HepG2 (cell line): ENCODE measurements at regions not wholly inside any gene's neighbourhood (a gene's known extent, or its start where the extent isn't known, plus 50 kb on each side); places are given as distances from the start of the nearest gene placed in this dataset.

ENCODE experiments used
- ATAC-seq: fragments of 200-7000 bp; cut with Tn5 transposase; 3 replicates; pipeline ENCODE4 v1.9.1; 2020; ENCODE audit warnings: mild to moderate bottlenecking, moderate library complexity
- BruUV-seq: library from RNA; stranded (reverse); fragments of 400-500 nt; replicated peaks from 2 replicates; lab custom pipeline; 2021; lab: Mats Ljungman, UMichigan
- CTCF ChIA-PET: fragments of 300-600 bp; formaldehyde crosslinking; extraction: SDS; loops from one replicate; lab custom pipeline; 2021; ENCODE audit warnings: low total read pairs, inconsistent platforms, low intra/inter-chr PET ratio; lab: Yijun Ruan, JAX
- POLR2A ChIA-PET: fragments of 350-600 bp; sonication (Branson Sonifier 250); formaldehyde crosslinking; loops from one replicate; lab custom pipeline; 2020; ENCODE audit warnings: antibody characterized with exemption, inconsistent platforms; lab: Yijun Ruan, JAX
- DNase-seq: peaks from one replicate; pipeline ENCODE4 v3.0.0-alpha.2; 2015; ENCODE audit warnings: low spot score
- FAIRE-seq: peaks from 3 replicates; lab custom pipeline; 2011; peaks lifted over from hg19 to GRCh38; lab: Jason Lieb, UNC
- H2AFZ ChIP-seq: one replicate; pipeline ENCODE4 v1.6.1; 2011; ENCODE audit warnings: low read length, inconsistent platforms
- H3K27ac ChIP-seq: fragments of 300-600 bp; 3 replicates; pipeline ENCODE4 v1.8.0; 2011; ENCODE audit warnings: mixed run types, mild to moderate bottlenecking, mixed read lengths, low read length, inconsistent platforms; ENCODE audit not compliant: insufficient read depth; ENCODE audit errors: extremely low read length
- H3K27me3 ChIP-seq, 2 experiments: fragments of 200-600 bp in 1 of 2; 2 replicates in 1 of 2; 3 replicates in 1 of 2; pipeline versions ENCODE4 v1.6.0 to v1.8.0; 2011; ENCODE audit warnings: low read length in 2 of 2, mild to moderate bottlenecking in 2 of 2, moderate library complexity in 2 of 2, inconsistent platforms in 1 of 2; ENCODE audit not compliant: insufficient read depth in 2 of 2, control insufficient read depth in 1 of 2
- H3K36me3 ChIP-seq, 2 experiments: fragments of 200-600 bp in 1 of 2; replicated peaks in 1 of 2; 2 replicates in 1 of 2; 3 replicates in 1 of 2; pipeline versions ENCODE4 v1.5.1 to v1.8.0; 2011; ENCODE audit warnings: low read length in 2 of 2, inconsistent platforms in 1 of 2; ENCODE audit not compliant: insufficient read depth in 2 of 2, control insufficient read depth in 1 of 2
- H3K4me1 ChIP-seq: 2 replicates; pipeline ENCODE4 v1.5.1; 2012; ENCODE audit warnings: low read length, inconsistent platforms; ENCODE audit not compliant: insufficient read depth
- H3K4me2 ChIP-seq: 2 replicates; pipeline ENCODE4 v1.6.0; 2011; ENCODE audit warnings: low read depth, low read length, inconsistent platforms
- H3K4me3 ChIP-seq, 3 experiments: fragments of 200-600 bp in 1 of 3; sonication (generic), shearing (Covaris generic) in 1 of 3; replicated peaks in 1 of 3; 2 replicates each; pipeline ENCODE4 v1.5.1; 2011 to 2016; ENCODE audit warnings: low read length in 3 of 3, inconsistent platforms in 2 of 3, low read depth in 2 of 3, mild to moderate bottlenecking in 2 of 3, control low read depth in 1 of 3, mixed read lengths in 1 of 3; ENCODE audit not compliant: insufficient read depth in 1 of 3
- H3K79me2 ChIP-seq: one replicate; pipeline ENCODE4 v1.6.1; 2011; ENCODE audit warnings: low read length, inconsistent platforms; ENCODE audit not compliant: insufficient read depth
- H3K9ac ChIP-seq: 2 replicates; pipeline ENCODE4 v1.6.0; 2011; ENCODE audit warnings: mild to moderate bottlenecking, low read depth, low read length, inconsistent platforms; ENCODE audit not compliant: insufficient read depth
- H3K9me3 ChIP-seq: 2 replicates; pipeline ENCODE4 v1.5.1; 2012; ENCODE audit warnings: mild to moderate bottlenecking, low read length
- H4K20me1 ChIP-seq: 2 replicates; pipeline ENCODE4 v1.6.0; 2011; ENCODE audit warnings: inconsistent platforms, mild to moderate bottlenecking, low read length, moderate library complexity; ENCODE audit not compliant: insufficient read depth
- PHF21A ChIP-seq: sonication (generic); formaldehyde crosslinking; IDR thresholded peaks from 2 replicates; pipeline ENCODE4 v1.5.0; 2020; ENCODE audit warnings: mild to moderate bottlenecking, missing genetic modification reagents
- RFX1 ChIP-seq: fragments of 450-650 bp; IDR thresholded peaks from 2 replicates; pipeline ENCODE4 v1.6.1; 2017
- ZBTB25 ChIP-seq: IDR thresholded peaks from 2 replicates; pipeline ENCODE4 v1.6.1; 2018; ENCODE audit warnings: missing genetic modification reagents
- ZNF704 ChIP-seq: sonication (generic); formaldehyde crosslinking; IDR thresholded peaks from 2 replicates; pipeline ENCODE4 v1.8.1; 2023; ENCODE audit warnings: mild to moderate bottlenecking, inconsistent platforms, moderate library complexity, missing genetic modification reagents, borderline replicate concordance
- ZNF781 ChIP-seq: sonication (generic); formaldehyde crosslinking; IDR thresholded peaks from 2 replicates; pipeline ENCODE4 v1.5.1; 2020; ENCODE audit warnings: borderline replicate concordance, mild to moderate bottlenecking, missing genetic modification reagents; ENCODE audit errors: not compliant biosample characterization
- ZSCAN9 ChIP-seq: IDR thresholded peaks from 2 replicates; pipeline ENCODE4 v1.6.1; 2016; ENCODE audit warnings: borderline replicate concordance
- WGBS: methylation state at CpG from one replicate; pipeline ENCODE4 v1.1.6; 2017; ENCODE audit warnings: low lambda C conversion rate; 5-methylcytosine and 5-hydroxymethylcytosine counted together
- in situ Hi-C: cut with HindIII; loops from 2 replicates; pipeline ENCODE4 v1.10.0; 2017; ENCODE audit warnings: low pct_unique_long_range_greater_than_20kb; ENCODE audit not compliant: extremely low pct_ligation_motif_present
- intact Hi-C: fragments of 100-400 bp; cut with micrococcal nuclease; formaldehyde crosslinking; loops from one replicate; pipeline ENCODE4 v1.10.0; 2022; ENCODE audit not compliant: unreplicated experiment
- TF ChIP-seq, protein P1 (sequence below): sonication (generic); formaldehyde crosslinking; IDR thresholded peaks from 2 replicates; pipeline ENCODE4 v1.4.0; 2020; ENCODE audit warnings: missing genetic modification reagents

- POLR2A ChIA-PET: no interaction called here
- H3K4me1 ChIP-seq: no peaks in the 10 kb centered on the region
- intact Hi-C loops: no loop called here
- no peak overlapping the region for H3K4me2 ChIP-seq
- H2AFZ ChIP-seq: no peak overlapping the region
- no peak for FAIRE-seq
- no peak for ATAC-seq
- no peaks in the 10 kb centered on the region; a peak in 2 of 5 replicates for H3K27me3 ChIP-seq
- H3K9me3 ChIP-seq: no peaks in the 10 kb centered on the region
- no peak overlapping the region for H3K9ac ChIP-seq
- no peaks in the 10 kb centered on the region for H4K20me1 ChIP-seq
- H3K4me3 ChIP-seq: no peak overlapping the region
- no peaks in the 10 kb centered on the region for H3K79me2 ChIP-seq
- 46% methylated on average over 8 of the region's 9 CpGs for WGBS
- no peak for DNase-seq
- in situ Hi-C loops: no loop called here
- no peak for TF ChIP-seq PHF21A (CRISPR knock-in tag)
- TF ChIP-seq ZBTB25: no peak
- TF ChIP-seq ZNF704 (CRISPR knock-in tag): no peak
- no peak for TF ChIP-seq ZSCAN9
- TF ChIP-seq, all 625 proteins: peak for 0
- no peaks in the 10 kb centered on the region for H3K36me3 ChIP-seq
- BruUV-seq: no TSS peak
- H3K27ac ChIP-seq: no peak overlapping the region
- CTCF ChIA-PET: no interaction called here
Measured at GRCh38 chr13:30079501-30079900, 227.8 kb downstream of the KATNAL1 start.

GRCh38 chr13:30078059-30078458 lies 227.6 kb upstream of the UBL3 start:
- H4K20me1 ChIP-seq: no peaks in the 10 kb centered on the region
- H3K4me1 ChIP-seq: no peaks in the 10 kb centered on the region
- BruUV-seq: no TSS peak
- no peak overlapping the region for H2AFZ ChIP-seq
- no peaks in the 10 kb centered on the region for H3K9me3 ChIP-seq
- TF ChIP-seq, protein P1, sequence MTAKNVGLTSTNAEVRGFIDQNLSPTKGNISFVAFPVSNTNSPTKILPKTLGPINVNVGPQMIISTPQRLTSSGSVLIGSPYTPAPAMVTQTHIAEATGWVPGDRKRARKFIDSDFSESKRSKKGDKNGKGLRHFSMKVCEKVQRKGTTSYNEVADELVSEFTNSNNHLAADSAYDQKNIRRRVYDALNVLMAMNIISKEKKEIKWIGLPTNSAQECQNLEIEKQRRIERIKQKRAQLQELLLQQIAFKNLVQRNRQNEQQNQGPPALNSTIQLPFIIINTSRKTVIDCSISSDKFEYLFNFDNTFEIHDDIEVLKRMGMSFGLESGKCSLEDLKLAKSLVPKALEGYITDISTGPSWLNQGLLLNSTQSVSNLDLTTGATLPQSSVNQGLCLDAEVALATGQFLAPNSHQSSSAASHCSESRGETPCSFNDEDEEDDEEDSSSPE (CRISPR knock-in tag): no peak
- TF ChIP-seq ZNF781 (CRISPR knock-in tag) (no peak), RFX1 (peak; percentile 39; the same call in 1 of the 2 replicates)
- TF ChIP-seq, all 625 proteins: peak for 1
- ATAC-seq: no peak
- WGBS: 49% methylated on average over 10 of the region's 10 CpGs
- H3K4me3 ChIP-seq: no peak overlapping the region
- no peaks in the 10 kb centered on the region for H3K79me2 ChIP-seq
- intact Hi-C loops (no loop called here), in situ Hi-C loops (no loop called here)
- H3K4me2 ChIP-seq: no peak overlapping the region
- H3K27me3 ChIP-seq: no peaks in the 10 kb centered on the region; a peak in 2 of 5 replicates
- no peaks in the 10 kb centered on the region for H3K36me3 ChIP-seq
- no peak for DNase-seq
- CTCF ChIA-PET: no interaction called here
- POLR2A ChIA-PET: no interaction called here
- H3K9ac ChIP-seq: no peak overlapping the region
- H3K27ac ChIP-seq: no peak overlapping the region
- FAIRE-seq: no peak
